Activated CD4-positive, alpha-beta memory T cell treated with anti-CD3 and anti-CD28 coated beads, Interleukin-2, amount 10 ng/mL, durations not matched to agents 7 days and 5 days (primary cell): ENCODE measurements at regions not wholly inside any gene's neighbourhood (a gene's known extent, or its start where the extent isn't known, plus 50 kb on each side); places are given as distances from the start of the nearest gene placed in this dataset.
"Not testable (repeated sequence)": the region's sequence is repeated elsewhere in the genome, so short reads cannot be mapped to it uniquely, and the experiment has no call there.

Experiments used
- CTCF ChIA-PET: fragments of 350-600 bp; sonication (Branson Sonifier 250); formaldehyde crosslinking; loops from one replicate; lab custom pipeline; 2021; ENCODE audit warnings: antibody characterized with exemption, inconsistent platforms; lab: Charles Lee
- POLR2A ChIA-PET: fragments of 350-600 bp; sonication (Branson Sonifier 250); formaldehyde crosslinking; loops from one replicate; lab custom pipeline; 2021; ENCODE audit warnings: antibody characterized with exemption; lab: Charles Lee
- DNase-seq: peaks from one replicate; pipeline ENCODE4 v3.0.0-alpha.2; 2020
- H3K27ac Mint-ChIP-seq: one replicate; pipeline ENCODE4 v1.8.0; 2021; ENCODE audit warnings: mild to moderate bottlenecking, mixed read lengths
- H3K27me3 Mint-ChIP-seq: one replicate; pipeline ENCODE4 v1.8.0; 2021; ENCODE audit warnings: mixed read lengths
- H3K36me3 Mint-ChIP-seq: one replicate; pipeline ENCODE4 v1.8.0; 2021; ENCODE audit warnings: low read depth, mixed read lengths
- H3K4me1 Mint-ChIP-seq: one replicate; pipeline ENCODE4 v1.8.0; 2021; ENCODE audit warnings: mixed read lengths
- H3K4me3 Mint-ChIP-seq: one replicate; pipeline ENCODE4 v1.8.0; 2021; ENCODE audit warnings: mild to moderate bottlenecking, mixed read lengths
- H3K9me3 Mint-ChIP-seq: one replicate; pipeline ENCODE4 v1.8.0; 2021; ENCODE audit warnings: mixed read lengths

DNA sequence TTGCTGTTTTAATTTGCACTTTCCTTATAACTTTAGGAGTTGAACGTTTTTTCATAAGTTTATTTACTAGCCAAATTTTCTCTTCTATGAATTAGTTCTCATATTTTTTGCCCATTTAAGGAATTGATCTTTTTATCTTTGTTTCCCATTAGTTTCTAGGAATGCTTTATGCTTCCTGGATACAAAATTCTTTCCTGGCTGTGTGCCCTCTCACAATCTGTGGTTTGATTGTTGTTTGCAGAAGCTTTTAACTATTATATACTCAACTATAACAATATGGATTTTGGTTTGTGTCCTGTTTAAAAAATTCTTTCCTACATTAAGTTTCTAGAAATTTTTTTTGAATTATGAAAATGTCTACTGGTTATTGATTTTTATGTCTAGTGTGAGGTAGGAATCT lies 206.3 kb downstream of the CSNK1G3 start:
- Mint-ChIP-seq H3K4me1 (no peaks in the 10 kb centered on the region), H3K27me3 (no peaks in the 10 kb centered on the region), H3K36me3 (no peaks in the 10 kb centered on the region), H3K9me3 (no peaks in the 10 kb centered on the region), H3K27ac (no peak overlapping the region), H3K4me3 (no peak overlapping the region)
- POLR2A ChIA-PET: no interaction called here
- CTCF ChIA-PET: no interaction called here
- DNase-seq: no peak

DNA sequence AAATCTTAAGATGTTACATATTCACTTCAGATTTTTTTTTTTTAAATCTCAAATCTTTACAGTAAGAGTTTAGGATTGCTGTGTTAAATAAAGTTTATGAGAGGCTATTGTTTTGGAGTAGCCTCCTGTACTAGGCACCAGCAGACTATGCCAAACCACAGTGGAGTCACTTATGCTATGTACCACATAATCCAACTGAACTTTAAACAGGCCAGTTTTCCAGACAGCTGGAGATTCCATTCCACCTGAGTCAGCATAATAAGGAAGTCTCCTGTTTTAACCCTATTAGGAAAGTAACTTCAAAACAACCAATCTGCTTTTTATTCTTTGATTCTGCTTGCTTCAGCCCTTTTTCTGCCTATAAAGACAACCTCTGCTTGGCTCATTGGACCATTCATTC lies 205.2 kb downstream of the CSNK1G3 start:
- no peak overlapping the region for H3K27ac Mint-ChIP-seq
- DNase-seq: no peak
- no peaks in the 10 kb centered on the region for H3K36me3 Mint-ChIP-seq
- CTCF ChIA-PET: no interaction called here
- no peaks in the 10 kb centered on the region for H3K4me1 Mint-ChIP-seq
- POLR2A ChIA-PET: no interaction called here
- no peaks in the 10 kb centered on the region for H3K9me3 Mint-ChIP-seq
- H3K4me3 Mint-ChIP-seq: no peak overlapping the region
- H3K27me3 Mint-ChIP-seq: no peaks in the 10 kb centered on the region

DNA sequence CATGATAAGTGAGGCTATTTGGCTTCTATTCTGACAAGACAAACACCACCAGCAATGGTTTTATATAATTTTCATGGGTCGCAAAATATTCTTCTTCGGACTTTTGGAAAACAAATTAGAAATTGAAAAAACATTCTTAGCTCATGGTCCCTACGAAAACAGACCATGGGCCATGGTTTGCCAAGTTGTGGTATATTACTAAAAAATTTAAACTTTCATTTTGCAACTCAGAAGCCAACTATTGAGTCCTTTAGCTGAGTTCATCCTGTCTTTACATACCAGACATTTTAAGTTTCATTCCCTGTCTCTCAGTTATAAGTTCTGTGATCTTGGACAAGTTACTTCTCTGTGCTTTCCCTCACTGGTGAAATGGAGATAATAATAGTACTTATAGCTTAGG lies 198.1 kb downstream of the CSNK1G3 start:
- no peak overlapping the region for H3K27ac Mint-ChIP-seq
- no peaks in the 10 kb centered on the region for H3K4me1 Mint-ChIP-seq
- no peak for DNase-seq
- ChIA-PET CTCF (no interaction called here), POLR2A (no interaction called here)
- H3K27me3 Mint-ChIP-seq: no peaks in the 10 kb centered on the region
- no peaks in the 10 kb centered on the region for H3K36me3 Mint-ChIP-seq
- H3K4me3 Mint-ChIP-seq: no peak overlapping the region
- no peaks in the 10 kb centered on the region for H3K9me3 Mint-ChIP-seq

DNA sequence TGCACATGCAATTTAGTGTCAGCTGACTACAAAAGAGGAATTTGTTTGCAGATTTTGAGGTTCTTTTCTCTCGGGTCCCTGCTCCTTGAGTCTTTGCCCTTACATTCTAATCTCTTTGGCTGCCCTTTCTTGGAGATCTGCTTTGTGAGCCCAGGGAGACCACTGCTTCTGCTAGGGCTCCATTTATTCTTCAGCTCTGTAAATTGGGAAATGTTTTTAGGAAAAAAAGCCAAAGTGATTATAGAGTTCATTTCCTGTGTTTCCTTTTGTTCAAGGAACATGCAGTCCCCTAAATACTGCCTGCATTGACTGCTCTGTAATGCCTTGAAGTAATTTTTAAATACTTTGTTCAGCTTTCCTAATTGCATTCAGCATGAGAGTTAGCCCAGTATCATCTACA lies 197.4 kb downstream of the CSNK1G3 start:
- H3K9me3 Mint-ChIP-seq: no peaks in the 10 kb centered on the region
- H3K27ac Mint-ChIP-seq: no peak overlapping the region
- POLR2A ChIA-PET: no interaction called here
- DNase-seq: no peak
- no peak overlapping the region for H3K4me3 Mint-ChIP-seq
- CTCF ChIA-PET: no interaction called here
- H3K36me3 Mint-ChIP-seq: no peaks in the 10 kb centered on the region
- no peaks in the 10 kb centered on the region for H3K4me1 Mint-ChIP-seq
- no peaks in the 10 kb centered on the region for H3K27me3 Mint-ChIP-seq

DNA sequence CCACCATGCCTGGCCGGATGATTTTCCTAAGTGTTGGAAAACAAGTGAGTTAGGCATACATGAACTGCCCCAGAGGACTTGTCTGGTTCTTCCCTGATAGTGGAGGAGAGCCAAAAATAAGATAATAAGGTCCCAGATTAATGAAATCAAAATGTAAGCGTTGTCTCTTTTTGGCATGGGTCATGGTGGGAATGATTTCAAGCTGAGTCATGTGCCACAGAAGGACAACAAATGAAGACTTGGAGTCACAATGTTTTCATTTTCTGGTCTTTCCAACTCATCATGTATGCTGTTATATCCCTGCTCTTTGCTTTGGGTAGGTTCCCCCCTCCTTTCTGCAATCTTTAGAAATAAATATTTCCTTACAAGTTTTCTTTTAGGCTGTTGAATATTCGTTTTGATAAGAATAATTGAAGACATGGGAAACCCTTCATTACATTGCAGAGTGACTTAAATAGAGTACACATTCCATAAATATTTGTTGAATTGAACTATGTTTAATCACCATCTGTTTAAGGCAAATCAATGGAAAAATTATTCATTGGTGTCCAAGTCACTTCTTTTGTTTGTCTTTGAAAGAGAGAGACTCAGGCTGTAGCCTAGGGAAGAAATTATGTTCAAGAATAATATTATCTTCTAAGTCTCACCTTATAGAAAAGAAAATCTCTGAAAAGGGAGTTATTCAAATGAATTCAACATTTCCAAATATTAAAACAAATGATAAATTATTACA lies 196.3 kb downstream of the CSNK1G3 start:
- no peak for DNase-seq
- H3K9me3 Mint-ChIP-seq: no peaks in the 10 kb centered on the region
- H3K27ac Mint-ChIP-seq: no peak overlapping the region
- no peak overlapping the region for H3K4me3 Mint-ChIP-seq
- no peaks in the 10 kb centered on the region for H3K27me3 Mint-ChIP-seq
- POLR2A ChIA-PET: no interaction called here
- CTCF ChIA-PET: no interaction called here
- no peaks in the 10 kb centered on the region for H3K36me3 Mint-ChIP-seq
- no peaks in the 10 kb centered on the region for H3K4me1 Mint-ChIP-seq

DNA sequence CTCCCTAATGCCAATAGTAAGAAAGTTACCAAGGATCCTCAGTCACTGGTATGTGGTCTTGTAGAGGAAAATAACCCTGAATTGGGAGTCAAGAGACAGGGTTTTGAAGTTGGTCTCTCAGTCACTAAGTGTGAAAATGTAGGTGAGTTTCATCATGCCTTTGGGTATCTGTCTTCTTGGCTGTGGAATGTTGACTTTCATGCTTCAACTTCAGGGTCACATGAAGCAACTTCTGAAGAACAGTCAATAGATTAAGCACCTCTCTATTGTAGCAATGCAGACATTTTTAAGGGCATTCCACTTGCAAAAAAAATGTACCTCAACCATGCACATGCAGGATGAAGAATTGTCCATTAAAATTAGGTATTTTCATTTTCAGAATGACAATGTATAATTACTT lies 194.6 kb downstream of the CSNK1G3 start:
- no peak for DNase-seq
- Mint-ChIP-seq H3K9me3 (no peaks in the 10 kb centered on the region), H3K4me3 (no peak overlapping the region), H3K27me3 (no peaks in the 10 kb centered on the region), H3K36me3 (no peaks in the 10 kb centered on the region), H3K4me1 (no peaks in the 10 kb centered on the region), H3K27ac (no peak overlapping the region)
- POLR2A ChIA-PET: no interaction called here
- CTCF ChIA-PET: no interaction called here

DNA sequence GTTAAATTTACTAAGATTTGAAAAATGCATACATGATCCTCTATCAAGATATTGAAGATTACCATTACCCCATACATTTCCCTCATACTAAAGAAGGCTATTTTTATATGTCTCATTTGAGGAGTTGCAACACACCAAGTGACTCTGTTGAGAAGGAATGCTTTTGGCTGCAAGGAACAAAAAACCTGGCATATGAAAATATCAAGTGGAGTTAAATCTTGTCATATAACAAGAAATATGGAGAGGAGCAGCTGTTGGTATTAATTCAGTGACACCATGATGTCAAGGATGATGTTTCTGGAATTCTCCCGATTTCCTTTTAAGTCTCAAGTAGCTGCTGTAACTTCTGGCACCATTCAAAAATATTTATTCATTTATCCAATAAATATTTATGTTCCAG lies 193.8 kb downstream of the CSNK1G3 start:
- ChIA-PET POLR2A (no interaction called here), CTCF (no interaction called here)
- H3K9me3 Mint-ChIP-seq: no peaks in the 10 kb centered on the region
- H3K27me3 Mint-ChIP-seq: no peaks in the 10 kb centered on the region
- no peaks in the 10 kb centered on the region for H3K36me3 Mint-ChIP-seq
- no peaks in the 10 kb centered on the region for H3K4me1 Mint-ChIP-seq
- no peak overlapping the region for H3K27ac Mint-ChIP-seq
- H3K4me3 Mint-ChIP-seq: no peak overlapping the region
- DNase-seq: no peak

DNA sequence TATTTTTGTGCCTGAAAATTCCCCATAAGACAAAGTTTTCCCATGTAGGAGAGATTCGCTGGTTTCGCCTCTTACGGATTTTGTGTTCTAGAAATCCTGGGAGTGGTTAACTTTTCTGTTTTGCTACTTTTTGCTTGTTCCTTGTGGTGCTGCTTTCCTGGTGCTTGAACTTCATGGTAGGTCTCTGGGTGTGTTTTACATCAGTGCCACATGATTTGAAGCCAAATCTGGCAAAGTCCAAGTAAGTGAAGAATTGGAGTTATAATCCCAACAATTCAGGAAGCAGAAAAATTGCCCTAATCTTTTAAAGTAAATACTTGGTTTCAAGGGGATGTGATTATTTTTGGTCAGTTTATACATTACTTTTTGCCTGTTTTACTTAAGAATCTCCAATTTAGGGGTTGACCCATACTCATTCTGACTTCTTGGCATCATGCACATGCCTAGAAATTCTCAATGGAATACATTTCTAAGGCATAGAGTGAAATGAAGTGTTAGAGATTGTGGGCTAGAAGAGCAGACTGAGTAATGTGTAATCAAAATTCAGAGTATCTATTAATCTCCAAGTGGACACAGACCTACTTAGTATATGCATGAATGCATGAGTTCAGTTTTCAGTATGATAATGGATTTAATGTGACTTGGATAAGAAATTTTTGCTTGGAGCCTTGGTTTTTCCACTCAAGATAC lies 189.7 kb downstream of the CSNK1G3 start:
- no peak overlapping the region for H3K27ac Mint-ChIP-seq
- no peaks in the 10 kb centered on the region for H3K27me3 Mint-ChIP-seq
- ChIA-PET POLR2A (no interaction called here), CTCF (no interaction called here)
- no peaks in the 10 kb centered on the region for H3K4me1 Mint-ChIP-seq
- no peak for DNase-seq
- H3K36me3 Mint-ChIP-seq: no peaks in the 10 kb centered on the region
- H3K9me3 Mint-ChIP-seq: no peaks in the 10 kb centered on the region
- H3K4me3 Mint-ChIP-seq: no peak overlapping the region

DNA sequence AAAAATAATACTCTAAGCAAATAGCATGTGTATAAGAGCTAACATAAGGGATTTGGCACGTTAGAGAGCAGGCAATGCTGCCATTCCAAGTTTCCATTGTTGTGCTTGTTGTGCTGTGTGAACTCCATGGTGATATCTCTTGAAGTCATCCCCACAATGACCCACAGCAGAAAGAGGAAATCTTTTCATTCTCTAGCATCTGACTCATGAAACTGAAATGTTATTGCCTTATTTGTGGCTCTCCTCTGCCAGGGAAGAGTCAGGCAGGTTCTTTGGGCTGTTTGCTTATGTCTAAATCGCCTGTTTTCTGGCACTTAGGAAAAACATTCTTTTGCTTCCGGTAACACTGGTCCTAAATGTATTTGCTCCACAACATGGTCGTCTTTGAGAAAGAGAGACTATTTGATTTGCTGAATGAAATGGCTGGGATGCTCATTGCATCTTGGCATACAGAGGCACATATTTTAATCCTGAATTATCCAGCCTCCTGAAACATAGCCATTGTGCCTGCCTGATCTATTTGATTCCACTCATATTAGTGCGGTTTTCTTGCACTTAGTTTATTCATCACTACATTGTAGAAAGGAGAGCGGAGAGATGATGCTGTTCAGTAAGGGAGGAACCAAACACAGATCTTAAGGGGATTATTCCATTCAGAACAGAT lies 188.8 kb downstream of the CSNK1G3 start:
- Mint-ChIP-seq H3K36me3 (no peaks in the 10 kb centered on the region), H3K4me1 (no peaks in the 10 kb centered on the region), H3K9me3 (no peaks in the 10 kb centered on the region), H3K27ac (no peak overlapping the region), H3K27me3 (no peaks in the 10 kb centered on the region), H3K4me3 (no peak overlapping the region)
- ChIA-PET POLR2A (no interaction called here), CTCF (no interaction called here)
- DNase-seq: no peak

DNA sequence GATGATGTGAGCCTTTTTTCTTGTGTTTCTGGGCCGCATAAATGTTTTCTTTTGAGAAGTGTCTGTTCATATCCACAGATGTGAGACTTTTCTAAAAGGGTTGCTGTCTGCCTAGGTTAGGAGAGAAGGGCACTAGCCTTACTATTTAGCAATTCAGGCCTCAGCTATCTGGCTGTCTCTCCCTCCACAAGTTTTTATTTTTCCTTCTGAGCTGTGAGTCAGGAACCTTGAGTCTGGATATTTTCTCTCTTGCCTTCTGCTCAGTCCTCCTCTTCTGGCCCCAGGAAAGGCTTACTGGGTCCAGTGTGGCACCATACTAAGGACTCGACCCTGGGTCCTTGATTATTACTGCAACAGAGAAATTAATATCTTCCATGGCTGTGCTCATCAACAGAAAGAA lies 187.6 kb downstream of the CSNK1G3 start:
- POLR2A ChIA-PET: no interaction called here
- no peaks in the 10 kb centered on the region for H3K4me1 Mint-ChIP-seq
- H3K27ac Mint-ChIP-seq: no peak overlapping the region
- H3K9me3 Mint-ChIP-seq: no peaks in the 10 kb centered on the region
- no peak for DNase-seq
- no peak overlapping the region for H3K4me3 Mint-ChIP-seq
- H3K36me3 Mint-ChIP-seq: no peaks in the 10 kb centered on the region
- CTCF ChIA-PET: no interaction called here
- H3K27me3 Mint-ChIP-seq: no peaks in the 10 kb centered on the region

DNA sequence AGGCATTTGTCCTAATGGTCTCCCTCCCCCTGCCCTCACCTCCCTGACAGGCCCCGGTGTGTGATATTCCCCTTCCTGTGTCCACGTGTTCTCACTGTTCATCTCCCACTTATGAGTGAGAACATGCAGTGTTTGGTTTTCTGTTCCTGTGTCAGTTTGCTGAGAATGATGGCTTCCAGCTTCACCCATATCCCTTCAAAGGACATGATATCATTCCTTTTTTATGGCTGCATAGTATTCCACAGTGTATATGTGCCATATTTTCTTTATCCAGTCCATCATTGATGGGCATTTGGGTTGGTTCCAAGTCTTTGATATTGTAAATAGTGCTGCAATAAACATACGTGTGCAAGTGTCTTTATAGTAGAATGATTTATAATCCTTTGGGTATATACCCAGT lies 187.0 kb downstream of the CSNK1G3 start:
- H3K4me3 Mint-ChIP-seq, POLR2A ChIA-PET, CTCF ChIA-PET, H3K27ac Mint-ChIP-seq, H3K9me3 Mint-ChIP-seq, H3K27me3 Mint-ChIP-seq, H3K4me1 Mint-ChIP-seq, DNase-seq, H3K36me3 Mint-ChIP-seq: not testable (repeated sequence)

DNA sequence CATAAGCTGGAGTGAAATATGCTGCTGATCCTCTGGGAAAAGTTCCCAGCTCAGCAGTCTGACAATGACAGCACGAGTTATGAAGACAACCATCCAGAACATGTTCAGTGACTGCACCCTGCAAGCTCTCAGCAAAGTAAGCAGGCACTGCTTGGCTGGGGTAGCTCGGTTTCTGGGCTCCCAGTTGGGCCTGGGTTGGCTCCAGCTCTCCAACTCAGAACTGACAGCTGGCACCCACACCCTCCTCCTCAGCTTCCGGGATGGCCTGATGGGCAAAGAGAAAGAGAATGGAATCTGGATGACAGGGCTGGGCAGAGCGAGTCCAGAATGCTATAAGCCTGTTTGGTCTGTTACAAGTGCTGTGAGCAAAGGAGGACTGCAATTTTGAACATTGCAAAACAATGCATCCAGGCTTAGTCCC lies 185.0 kb downstream of the CSNK1G3 start:
- no peak overlapping the region for H3K27ac Mint-ChIP-seq
- H3K9me3 Mint-ChIP-seq: no peaks in the 10 kb centered on the region
- H3K4me3 Mint-ChIP-seq: no peak overlapping the region
- no peaks in the 10 kb centered on the region for H3K36me3 Mint-ChIP-seq
- POLR2A ChIA-PET: no interaction called here
- DNase-seq: no peak
- CTCF ChIA-PET: no interaction called here
- H3K27me3 Mint-ChIP-seq: no peaks in the 10 kb centered on the region
- no peaks in the 10 kb centered on the region for H3K4me1 Mint-ChIP-seq

DNA sequence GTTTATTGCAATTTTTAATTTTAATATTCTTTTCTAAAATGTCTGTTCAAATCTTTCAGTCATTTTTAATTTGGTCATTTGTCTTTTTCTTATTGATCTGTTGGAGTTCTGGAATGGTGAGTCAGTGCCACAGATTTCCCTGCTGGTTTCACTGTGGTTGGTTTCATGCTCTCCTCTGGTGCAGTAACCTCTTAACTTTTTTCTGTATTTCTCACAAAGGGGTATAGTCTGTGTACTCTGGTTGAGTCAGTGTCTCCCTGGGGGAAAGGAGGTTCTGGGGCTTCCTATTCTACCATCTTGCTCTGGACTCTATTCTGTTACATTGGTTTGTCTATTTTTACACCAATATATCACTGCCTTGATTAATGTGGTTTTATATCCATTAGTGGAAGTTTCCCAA lies 178.8 kb downstream of the CSNK1G3 start:
- H3K27ac Mint-ChIP-seq: no peak overlapping the region
- no peak for DNase-seq
- ChIA-PET POLR2A (no interaction called here), CTCF (no interaction called here)
- no peaks in the 10 kb centered on the region for H3K36me3 Mint-ChIP-seq
- H3K4me1 Mint-ChIP-seq: no peaks in the 10 kb centered on the region
- H3K4me3 Mint-ChIP-seq: no peak overlapping the region
- no peaks in the 10 kb centered on the region for H3K9me3 Mint-ChIP-seq
- H3K27me3 Mint-ChIP-seq: no peaks in the 10 kb centered on the region

DNA sequence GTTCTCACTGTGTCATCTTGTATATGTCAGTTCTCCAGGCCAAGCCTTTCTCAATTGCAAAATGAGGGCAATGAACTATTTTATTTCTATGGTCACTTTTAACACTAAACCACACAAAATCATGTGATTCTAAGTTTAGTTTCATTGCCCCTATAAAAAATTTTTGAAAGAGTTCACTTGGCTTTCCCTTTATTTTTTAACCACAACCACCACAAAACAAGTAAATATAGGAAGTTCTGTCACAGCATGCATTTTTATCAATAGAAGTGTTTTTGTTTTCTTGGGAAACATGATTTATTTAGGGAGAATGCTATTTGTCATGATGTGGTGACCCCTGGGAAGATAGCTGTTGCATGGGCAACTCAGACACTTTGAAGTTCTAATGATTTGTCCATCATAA lies 169.1 kb downstream of the CSNK1G3 start:
- Mint-ChIP-seq H3K4me3 (no peak overlapping the region), H3K4me1 (no peaks in the 10 kb centered on the region), H3K27ac (no peak overlapping the region), H3K27me3 (no peaks in the 10 kb centered on the region), H3K9me3 (peaks cover 8% of the 10 kb centered on the region), H3K36me3 (no peaks in the 10 kb centered on the region)
- ChIA-PET CTCF (no interaction called here), POLR2A (no interaction called here)
- no peak for DNase-seq
